ENCODE measurements at regions not wholly inside any gene's neighbourhood (a gene's known extent, or its start where the extent isn't known, plus 50 kb on each side); places are given as distances from the start of the nearest gene placed in this dataset.

DNA sequence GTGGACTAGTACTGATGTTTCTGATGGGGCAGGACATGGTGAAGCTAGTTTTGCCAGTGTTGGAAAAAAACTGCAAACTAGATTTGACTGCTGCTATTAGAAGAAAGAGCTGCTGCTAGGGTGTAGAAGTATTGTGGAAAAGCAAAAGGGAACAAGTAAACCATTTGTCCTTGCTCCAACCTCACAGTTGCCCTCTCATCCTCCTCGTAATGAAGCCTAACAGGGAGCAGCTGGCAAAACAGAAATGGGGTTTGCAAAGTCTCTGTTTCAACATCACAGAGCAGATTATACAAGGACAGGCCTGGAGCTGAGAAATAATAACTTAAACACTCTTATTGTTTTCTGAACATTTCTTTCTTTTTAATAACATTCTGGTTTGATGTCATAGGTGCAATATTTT, 346.2 kb downstream of the MAGEB5 start:
- TF ChIP-seq, protein P1, sequence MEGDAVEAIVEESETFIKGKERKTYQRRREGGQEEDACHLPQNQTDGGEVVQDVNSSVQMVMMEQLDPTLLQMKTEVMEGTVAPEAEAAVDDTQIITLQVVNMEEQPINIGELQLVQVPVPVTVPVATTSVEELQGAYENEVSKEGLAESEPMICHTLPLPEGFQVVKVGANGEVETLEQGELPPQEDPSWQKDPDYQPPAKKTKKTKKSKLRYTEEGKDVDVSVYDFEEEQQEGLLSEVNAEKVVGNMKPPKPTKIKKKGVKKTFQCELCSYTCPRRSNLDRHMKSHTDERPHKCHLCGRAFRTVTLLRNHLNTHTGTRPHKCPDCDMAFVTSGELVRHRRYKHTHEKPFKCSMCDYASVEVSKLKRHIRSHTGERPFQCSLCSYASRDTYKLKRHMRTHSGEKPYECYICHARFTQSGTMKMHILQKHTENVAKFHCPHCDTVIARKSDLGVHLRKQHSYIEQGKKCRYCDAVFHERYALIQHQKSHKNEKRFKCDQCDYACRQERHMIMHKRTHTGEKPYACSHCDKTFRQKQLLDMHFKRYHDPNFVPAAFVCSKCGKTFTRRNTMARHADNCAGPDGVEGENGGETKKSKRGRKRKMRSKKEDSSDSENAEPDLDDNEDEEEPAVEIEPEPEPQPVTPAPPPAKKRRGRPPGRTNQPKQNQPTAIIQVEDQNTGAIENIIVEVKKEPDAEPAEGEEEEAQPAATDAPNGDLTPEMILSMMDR (IDR thresholded peaks at IDR 0.05), result no peak
- TF ChIP-seq EZH2 (IDR thresholded peaks at IDR 0.05) (no peak), EZH2phosphoT487 (IDR thresholded peaks at IDR 0.05) (no peak)

All from neural progenitor cell (in vitro differentiated cells).